UCSD-AML1 (cell line): ENCODE measurements at regions not wholly inside any gene's neighbourhood (a gene's known extent, or its start where the extent isn't known, plus 50 kb on each side); places are given as distances from the start of the nearest gene placed in this dataset.
"Not testable (repeated sequence)": the region's sequence is repeated elsewhere in the genome, so short reads cannot be mapped to it uniquely, and the experiment has no call there.

Source experiments
- DNase-seq: peaks from one replicate; lab custom pipeline; 2025; ENCODE audit not compliant: unreplicated experiment; lab: John Stamatoyannopoulos, UW

GRCh38 chr5:52603778-52604554, 183.8 kb upstream of the ITGA1 start:
- DNase-seq, result no peak

GRCh38 chr5:52605317-52606313, 182.1 kb upstream of the ITGA1 start:
- no peak for DNase-seq

GRCh38 chr5:52607227-52607824, 180.4 kb upstream of the ITGA1 start:
- no peak for DNase-seq

GRCh38 chr5:52620315-52620714, 167.4 kb upstream of the ITGA1 start:
- no peak for DNase-seq

GRCh38 chr5:52623291-52623690, 164.4 kb upstream of the ITGA1 start:
- DNase-seq, result no peak

- no peak for DNase-seq
Measured at GRCh38 chr5:52624291-52624690, 163.4 kb upstream of the ITGA1 start.

- DNase-seq, result no peak
Measured at GRCh38 chr5:52626312-52626711, 161.4 kb upstream of the ITGA1 start.

GRCh38 chr5:52627740-52628139, 160.0 kb upstream of the ITGA1 start:
- no peak for DNase-seq

GRCh38 chr5:52632281-52632680, 155.4 kb upstream of the ITGA1 start:
- no peak for DNase-seq

GRCh38 chr5:52634171-52634570, 153.5 kb upstream of the ITGA1 start:
- DNase-seq, result not testable (repeated sequence)

- no peak for DNase-seq
Measured at GRCh38 chr5:52638732-52639131, 149.0 kb upstream of the ITGA1 start.

GRCh38 chr5:52648726-52649125, 139.0 kb upstream of the ITGA1 start:
- DNase-seq, result no peak

GRCh38 chr5:52655163-52655562, 132.6 kb upstream of the ITGA1 start:
- DNase-seq, result no peak

GRCh38 chr5:52656569-52657246, 131.0 kb upstream of the ITGA1 start:
- DNase-seq, result no peak

GRCh38 chr5:52657247-52657645, 130.5 kb upstream of the ITGA1 start:
- no peak for DNase-seq

- no peak for DNase-seq
Measured at GRCh38 chr5:52658246-52658645, 129.5 kb upstream of the ITGA1 start.

GRCh38 chr5:52660621-52661020, 127.1 kb upstream of the ITGA1 start:
- DNase-seq, result no peak

GRCh38 chr5:52661903-52662595, 125.7 kb upstream of the ITGA1 start:
- DNase-seq, result no peak

- DNase-seq, result no peak
Measured at GRCh38 chr5:52665559-52665958, 122.2 kb upstream of the ITGA1 start.

- no peak for DNase-seq
Measured at GRCh38 chr5:52668139-52668538, 119.6 kb upstream of the ITGA1 start.
